HEK293 (cell line): ENCODE measurements at regions not wholly inside any gene's neighbourhood (a gene's known extent, or its start where the extent isn't known, plus 50 kb on each side); places are given as distances from the start of the nearest gene placed in this dataset.

ENCODE experiments used
- CTCF ChIA-PET: fragments of 350-600 bp; formaldehyde crosslinking; extraction: SDS; loops from one replicate; lab custom pipeline; 2021; ENCODE audit warnings: antibody characterized with exemption; lab: Yijun Ruan, JAX
- POLR2A ChIA-PET: fragments of 300-600 bp; formaldehyde crosslinking; extraction: SDS; loops from one replicate; lab custom pipeline; 2020; ENCODE audit warnings: antibody characterized with exemption, inconsistent platforms; lab: Yijun Ruan, JAX
- H3K27ac ChIP-seq: fragments of 200-500 bp; sonication (Bioruptor generic); 2 replicates; pipeline ENCODE4 v1.5.1; 2014; ENCODE audit warnings: low read depth, low read length, control low read depth, inconsistent platforms; ENCODE audit errors: extremely low read depth
- H3K36me3 ChIP-seq, 2 experiments: fragments of 200-500 bp in 1 of 2; sonication (Bioruptor generic) in 1 of 2; 1 replicate in 1 of 2; 2 replicates in 1 of 2; pipeline ENCODE4 v1.5.1; 2014 to 2017; ENCODE audit warnings: inconsistent platforms in 2 of 2, low read length in 2 of 2; ENCODE audit not compliant: control insufficient read depth in 2 of 2, insufficient read depth in 1 of 2
- H3K4me1 ChIP-seq: fragments of 200-500 bp; sonication (Bioruptor generic); 2 replicates; pipeline ENCODE4 v1.5.1; 2014; ENCODE audit warnings: mild to moderate bottlenecking, low read length, inconsistent platforms; ENCODE audit not compliant: control insufficient read depth, insufficient read depth
- H3K4me3 ChIP-seq: 2 replicates; pipeline ENCODE4 v1.5.1; 2011; ENCODE audit warnings: low read depth, mild to moderate bottlenecking, control low read depth, low read length, moderate library complexity
- H3K9me3 ChIP-seq: fragments of 200-500 bp; sonication (Bioruptor generic); 2 replicates; pipeline ENCODE4 v1.5.1; 2014; ENCODE audit warnings: low read depth, low read length, inconsistent platforms; ENCODE audit not compliant: control insufficient read depth, insufficient read depth
- KLF10 ChIP-seq: fragments of 450-650 bp; IDR thresholded peaks from 2 replicates; pipeline ENCODE4 v1.5.1; 2018; ENCODE audit warnings: missing biosample characterization, mild to moderate bottlenecking, missing genetic modification characterization
- KLF16 ChIP-seq: fragments of 450-650 bp; formaldehyde crosslinking; IDR thresholded peaks from 2 replicates; pipeline ENCODE4 v1.5.1; 2017; ENCODE audit warnings: missing biosample characterization, missing genetic modification characterization
- SALL2 ChIP-seq: fragments of 450-650 bp; formaldehyde crosslinking; IDR thresholded peaks from 2 replicates; pipeline ENCODE4 v1.5.0; 2017; ENCODE audit warnings: missing biosample characterization, mild to moderate bottlenecking, missing genetic modification characterization, borderline replicate concordance
- SCRT2 ChIP-seq: fragments of 450-650 bp; formaldehyde crosslinking; IDR thresholded peaks from 2 replicates; pipeline ENCODE4 v1.5.1; 2016; ENCODE audit warnings: missing biosample characterization, missing genetic modification characterization
- TCF7L2 ChIP-seq: IDR thresholded peaks from 2 replicates; pipeline ENCODE4 v1.6.1; 2011; ENCODE audit warnings: low read depth, mild to moderate bottlenecking, inconsistent platforms, low read length, moderate library complexity, borderline replicate concordance
- ZBTB10 ChIP-seq: fragments of 450-650 bp; formaldehyde crosslinking; IDR thresholded peaks from 2 replicates; pipeline ENCODE4 v1.5.1; 2016; ENCODE audit warnings: missing biosample characterization, missing genetic modification characterization
- ZFP41 ChIP-seq: fragments of 450-650 bp; formaldehyde crosslinking; IDR thresholded peaks from 2 replicates; pipeline ENCODE4 v1.5.1; 2016; ENCODE audit warnings: missing biosample characterization, missing genetic modification characterization, borderline replicate concordance
- ZNF157 ChIP-seq: fragments of 450-650 bp; formaldehyde crosslinking; IDR thresholded peaks from 2 replicates; pipeline ENCODE4 v1.5.1; 2016; ENCODE audit warnings: missing biosample characterization, missing genetic modification characterization
- ZNF416 ChIP-seq: fragments of 450-650 bp; formaldehyde crosslinking; IDR thresholded peaks from 2 replicates; pipeline ENCODE4 v1.5.1; 2016; ENCODE audit warnings: missing biosample characterization, missing genetic modification characterization
- ZNF473 ChIP-seq: fragments of 450-650 bp; formaldehyde crosslinking; IDR thresholded peaks from 2 replicates; pipeline ENCODE4 v1.5.1; 2017; ENCODE audit warnings: missing biosample characterization, missing genetic modification characterization
- ZNF571 ChIP-seq: fragments of 450-650 bp; formaldehyde crosslinking; IDR thresholded peaks from 2 replicates; pipeline ENCODE4 v1.5.0; 2017; ENCODE audit warnings: missing biosample characterization, missing genetic modification characterization
- ZNF623 ChIP-seq: fragments of 450-650 bp; formaldehyde crosslinking; IDR thresholded peaks from 2 replicates; pipeline ENCODE4 v1.5.1; 2016; ENCODE audit warnings: missing biosample characterization, missing genetic modification characterization

- H3K27ac ChIP-seq, result no peak overlapping the region
- H3K9me3 ChIP-seq, result no peaks in the 10 kb centered on the region
- H3K36me3 ChIP-seq, result no peaks in the 10 kb centered on the region
- H3K4me3 ChIP-seq, result peak overlapping the region; percentile 42
- H3K4me1 ChIP-seq, result no peaks in the 10 kb centered on the region
- ChIA-PET CTCF (no interaction called here), POLR2A (no interaction called here)
- TF ChIP-seq ZNF416 (no peak), ZFP41 (tag by site-specific recombination) (no peak), SALL2 (no peak), KLF16 (tag by site-specific recombination) (no peak), ZNF623 (no peak), SCRT2 (no peak), KLF10 (tag by site-specific recombination) (no peak), TCF7L2 (no peak), ZBTB10 (tag by site-specific recombination) (no peak), ZNF157 (tag by site-specific recombination) (no peak), ZNF571 (tag by site-specific recombination) (no peak), ZNF473 (tag by site-specific recombination) (no peak)
Measured at GRCh38 chr7:57868771-57869483, 418.9 kb downstream of the ZNF716 start.
